K562 (cell line): ENCODE measurements at regions not wholly inside any gene's neighbourhood (a gene's known extent, or its start where the extent isn't known, plus 50 kb on each side); places are given as distances from the start of the nearest gene placed in this dataset.

Experiments used
- ATAC-seq: fragments of 200-7000 bp; cut with Tn5 transposase; 3 replicates; pipeline ENCODE4 v1.9.1; 2020; ENCODE audit warnings: moderate library complexity
- BruUV-seq: library from RNA; stranded (reverse); fragments of 400-500 nt; replicated peaks from 2 replicates; lab custom pipeline; 2021; lab: Mats Ljungman, UMichigan
- CTCF ChIA-PET: fragments of 300-600 bp; formaldehyde crosslinking; extraction: SDS; loops from one replicate; lab custom pipeline; 2021; ENCODE audit warnings: low intra/inter-chr PET ratio; lab: Yijun Ruan, JAX
- POLR2A ChIA-PET: fragments of 300-600, 350-650 bp; sonication (Branson Sonifier 250); formaldehyde crosslinking; extraction: SDS; loops from one replicate; lab custom pipeline; 2021; ENCODE audit warnings: antibody characterized with exemption, inconsistent platforms; lab: Yijun Ruan, JAX
- DNase-seq, 4 experiments: peaks; one replicate each; pipeline versions ENCODE4 v3.0.0 to v3.0.0-alpha.2; 2011 to 2018; ENCODE audit warnings: low spot score in 3 of 4, mixed read lengths in 3 of 4; ENCODE audit errors: extremely low read depth in 1 of 4
- FAIRE-seq: peaks from 2 replicates; lab custom pipeline; 2011; peaks lifted over from hg19 to GRCh38; lab: Jason Lieb, UNC
- H2AFZ ChIP-seq: 2 replicates; pipeline ENCODE4 v1.6.0; 2011; ENCODE audit warnings: low read depth, low read length, control low read depth, inconsistent platforms
- H3K27ac ChIP-seq: fragments of 200-600 bp; 3 replicates; pipeline ENCODE4 v1.8.0; 2011; ENCODE audit warnings: low read depth, mild to moderate bottlenecking, control low read depth, inconsistent platforms, low read length, moderate library complexity, mixed read lengths; ENCODE audit errors: extremely low read depth
- H3K27me3 ChIP-seq, 2 experiments: fragments of 300-600 bp in 1 of 2; 2 replicates in 1 of 2; 3 replicates in 1 of 2; pipeline versions ENCODE4 v1.6.0 to v1.8.0; 2011; ENCODE audit warnings: inconsistent platforms in 2 of 2, low read length in 2 of 2, mild to moderate bottlenecking in 1 of 2, mixed read lengths in 1 of 2, moderate library complexity in 1 of 2; ENCODE audit not compliant: control insufficient read depth in 2 of 2, insufficient read depth in 2 of 2
- H3K36me3 ChIP-seq: fragments of 300-600 bp; 3 replicates; pipeline ENCODE4 v1.8.0; 2011; ENCODE audit warnings: mild to moderate bottlenecking, low read length, inconsistent platforms; ENCODE audit not compliant: control insufficient read depth, insufficient read depth
- H3K4me1 ChIP-seq, 2 experiments: fragments of 200-600 bp in 1 of 2; replicated peaks in 1 of 2; 2 replicates in 1 of 2; 3 replicates in 1 of 2; pipeline versions ENCODE4 v1.5.1 to v1.8.0; 2011; ENCODE audit warnings: inconsistent platforms in 2 of 2, low read length in 2 of 2, mild to moderate bottlenecking in 1 of 2, mixed read lengths in 1 of 2, moderate library complexity in 1 of 2; ENCODE audit not compliant: control insufficient read depth in 2 of 2, insufficient read depth in 2 of 2
- H3K4me2 ChIP-seq: 2 replicates; pipeline ENCODE4 v1.6.1; 2011; ENCODE audit warnings: low read length, control low read depth, inconsistent platforms, mixed read lengths; ENCODE audit not compliant: insufficient read depth
- H3K4me3 ChIP-seq: fragments of 200-600 bp; sonication (generic), shearing (Covaris generic); 2 replicates; pipeline ENCODE4 v1.5.1; 2016; ENCODE audit warnings: control low read depth, inconsistent platforms
- H3K79me2 ChIP-seq: fragments of 200-600 bp; 3 replicates; pipeline ENCODE4 v1.8.0; 2011; ENCODE audit warnings: low read length, inconsistent platforms; ENCODE audit not compliant: control insufficient read depth, insufficient read depth
- H3K9ac ChIP-seq, 2 experiments: 2 replicates each; pipeline versions ENCODE4 v1.6.0 to v1.6.1; 2011; ENCODE audit warnings: low read depth in 2 of 2, low read length in 2 of 2, control low read depth in 1 of 2, inconsistent platforms in 1 of 2, mild to moderate bottlenecking in 1 of 2, mixed read lengths in 1 of 2; ENCODE audit not compliant: insufficient read depth in 1 of 2
- H3K9me1 ChIP-seq: one replicate; pipeline ENCODE4 v1.6.0; 2011; ENCODE audit warnings: inconsistent platforms, mild to moderate bottlenecking, low read length, moderate library complexity; ENCODE audit not compliant: control insufficient read depth, insufficient read depth
- H3K9me3 ChIP-seq: replicated peaks from 2 replicates; pipeline ENCODE4 v1.5.1; 2011; ENCODE audit warnings: low read depth, low read length, inconsistent platforms; ENCODE audit not compliant: control insufficient read depth, insufficient read depth
- H4K20me1 ChIP-seq: replicated peaks from 2 replicates; pipeline ENCODE4 v1.6.1; 2011; ENCODE audit warnings: low read length, inconsistent platforms, mixed read lengths; ENCODE audit not compliant: control insufficient read depth, insufficient read depth
- BRCA1 ChIP-seq, 2 experiments: fragments of 450-650 bp in 1 of 2; sonication (generic) in 1 of 2; formaldehyde crosslinking in 1 of 2; IDR thresholded peaks; 2 replicates each; pipeline versions ENCODE4 v1.5.0 to v1.6.1; 2017 to 2020; ENCODE audit warnings: mild to moderate bottlenecking in 1 of 2, missing genetic modification reagents in 1 of 2
- FOSL1 ChIP-seq: fragments of 200-800 bp; sonication (Bioruptor generic); conservative IDR thresholded peaks from 2 replicates; pipeline ENCODE4 v1.6.1; 2016; ENCODE audit warnings: missing genetic modification characterization, missing compliant biosample characterization
- HMG20A ChIP-seq: fragments of 450-650 bp; formaldehyde crosslinking; conservative IDR thresholded peaks from 2 replicates; pipeline ENCODE4 v1.4.0; 2020; ENCODE audit warnings: mild to moderate bottlenecking, mixed read lengths
- L3MBTL2 ChIP-seq: fragments of 450-650 bp; IDR thresholded peaks from 2 replicates; pipeline ENCODE4 v1.6.1; 2016; ENCODE audit warnings: mild to moderate bottlenecking, moderate library complexity
- PATZ1 ChIP-seq: fragments of 250-450 bp; sonication (Bioruptor Pico); IDR thresholded peaks from 2 replicates; pipeline ENCODE4 v1.5.0; 2020; ENCODE audit warnings: mild to moderate bottlenecking, borderline replicate concordance
- POLR2H ChIP-seq: IDR thresholded peaks from 2 replicates; pipeline ENCODE4 v1.6.1; 2016; ENCODE audit warnings: missing genetic modification characterization, low read depth, mild to moderate bottlenecking, control low read depth, missing compliant biosample characterization, moderate library complexity
- XRCC3 ChIP-seq: fragments of 450-650 bp; IDR thresholded peaks from 2 replicates; pipeline ENCODE4 v1.6.1; 2017; ENCODE audit warnings: mild to moderate bottlenecking, moderate library complexity
- ZNF324 ChIP-seq: fragments of 250-450 bp; sonication (Bioruptor Pico); IDR thresholded peaks from 2 replicates; pipeline ENCODE4 v1.4.0; 2020; ENCODE audit warnings: mild to moderate bottlenecking
- WGBS: fragments of 100-300 bp; shearing (Covaris generic); methylation state at CpG from one replicate; pipeline ENCODE4 v1.1.6; 2016; ENCODE audit warnings: low coverage, mixed read lengths; ENCODE audit not compliant: insufficient coverage; ENCODE audit errors: missing lambda C conversion rate; 5-methylcytosine and 5-hydroxymethylcytosine counted together
- in situ Hi-C: fragments of 300-500 bp; cut with MboI; formaldehyde crosslinking; loops from 4 replicates; pipeline ENCODE4 v1.15.0; 2018; ENCODE audit warnings: inconsistent platforms, mixed read lengths
- intact Hi-C: fragments of 100-400 bp; cut with micrococcal nuclease; formaldehyde crosslinking; loops from 2 replicates; pipeline ENCODE4 v1.14.2; 2022
- TF ChIP-seq, protein P1 (sequence below): sonication (generic); formaldehyde crosslinking; IDR thresholded peaks from 2 replicates; pipeline ENCODE4 v1.8.0; 2023; ENCODE audit warnings: mild to moderate bottlenecking, missing genetic modification reagents
- TF ChIP-seq, protein P2 (sequence below): fragments of 250-450 bp; sonication (Bioruptor Pico); IDR thresholded peaks from 2 replicates; pipeline ENCODE4 v1.8.0; 2021; ENCODE audit warnings: borderline replicate concordance, mild to moderate bottlenecking, moderate library complexity; ENCODE audit not compliant: poor library complexity, severe bottlenecking

- TF ChIP-seq, protein P1, sequence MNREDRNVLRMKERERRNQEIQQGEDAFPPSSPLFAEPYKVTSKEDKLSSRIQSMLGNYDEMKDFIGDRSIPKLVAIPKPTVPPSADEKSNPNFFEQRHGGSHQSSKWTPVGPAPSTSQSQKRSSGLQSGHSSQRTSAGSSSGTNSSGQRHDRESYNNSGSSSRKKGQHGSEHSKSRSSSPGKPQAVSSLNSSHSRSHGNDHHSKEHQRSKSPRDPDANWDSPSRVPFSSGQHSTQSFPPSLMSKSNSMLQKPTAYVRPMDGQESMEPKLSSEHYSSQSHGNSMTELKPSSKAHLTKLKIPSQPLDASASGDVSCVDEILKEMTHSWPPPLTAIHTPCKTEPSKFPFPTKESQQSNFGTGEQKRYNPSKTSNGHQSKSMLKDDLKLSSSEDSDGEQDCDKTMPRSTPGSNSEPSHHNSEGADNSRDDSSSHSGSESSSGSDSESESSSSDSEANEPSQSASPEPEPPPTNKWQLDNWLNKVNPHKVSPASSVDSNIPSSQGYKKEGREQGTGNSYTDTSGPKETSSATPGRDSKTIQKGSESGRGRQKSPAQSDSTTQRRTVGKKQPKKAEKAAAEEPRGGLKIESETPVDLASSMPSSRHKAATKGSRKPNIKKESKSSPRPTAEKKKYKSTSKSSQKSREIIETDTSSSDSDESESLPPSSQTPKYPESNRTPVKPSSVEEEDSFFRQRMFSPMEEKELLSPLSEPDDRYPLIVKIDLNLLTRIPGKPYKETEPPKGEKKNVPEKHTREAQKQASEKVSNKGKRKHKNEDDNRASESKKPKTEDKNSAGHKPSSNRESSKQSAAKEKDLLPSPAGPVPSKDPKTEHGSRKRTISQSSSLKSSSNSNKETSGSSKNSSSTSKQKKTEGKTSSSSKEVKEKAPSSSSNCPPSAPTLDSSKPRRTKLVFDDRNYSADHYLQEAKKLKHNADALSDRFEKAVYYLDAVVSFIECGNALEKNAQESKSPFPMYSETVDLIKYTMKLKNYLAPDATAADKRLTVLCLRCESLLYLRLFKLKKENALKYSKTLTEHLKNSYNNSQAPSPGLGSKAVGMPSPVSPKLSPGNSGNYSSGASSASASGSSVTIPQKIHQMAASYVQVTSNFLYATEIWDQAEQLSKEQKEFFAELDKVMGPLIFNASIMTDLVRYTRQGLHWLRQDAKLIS: no peak
- TF ChIP-seq POLR2H: no peak
- TF ChIP-seq FOSL1 (tag): no peak
- no peak for TF ChIP-seq ZNF324
- no peak for TF ChIP-seq XRCC3
- TF ChIP-seq L3MBTL2: no peak
- TF ChIP-seq, protein P2, sequence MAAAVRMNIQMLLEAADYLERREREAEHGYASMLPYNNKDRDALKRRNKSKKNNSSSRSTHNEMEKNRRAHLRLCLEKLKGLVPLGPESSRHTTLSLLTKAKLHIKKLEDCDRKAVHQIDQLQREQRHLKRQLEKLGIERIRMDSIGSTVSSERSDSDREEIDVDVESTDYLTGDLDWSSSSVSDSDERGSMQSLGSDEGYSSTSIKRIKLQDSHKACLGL: no peak
- TF ChIP-seq BRCA1 (IDR thresholded peaks at IDR 0.05): no peak
- no peak for TF ChIP-seq BRCA1 (CRISPR knock-in tag; IDR thresholded peaks at IDR 0.05)
- no peak for TF ChIP-seq HMG20A (CRISPR knock-in tag)
- no peak for TF ChIP-seq PATZ1 (CRISPR knock-in tag)
- ATAC-seq: no peak
- no peak overlapping the region for H2AFZ ChIP-seq
- no TSS peak for BruUV-seq
- H3K9me1 ChIP-seq: no peaks in the 10 kb centered on the region
- in situ Hi-C loops: no loop called here
- H3K9ac ChIP-seq: no peak overlapping the region
- 0% methylated on average over 1 of the region's 1 CpG for WGBS
- no peaks in the 10 kb centered on the region; the same call in 1 of the 2 replicates for H4K20me1 ChIP-seq
- H3K79me2 ChIP-seq: no peaks in the 10 kb centered on the region
- no peak for DNase-seq
- no peak overlapping the region for H3K4me3 ChIP-seq
- no peaks in the 10 kb centered on the region for H3K9me3 ChIP-seq
- ChIA-PET POLR2A (no interaction called here), CTCF (no interaction called here)
- no peak for FAIRE-seq
- H3K27me3 ChIP-seq: peaks cover 3 to 19% of the 10 kb centered on the region in 2 experiments; a peak in 3 of 5 replicates
- peaks cover 2 to 8% of the 10 kb centered on the region in 2 experiments; a peak in 4 of 5 replicates for H3K4me1 ChIP-seq
- H3K4me2 ChIP-seq: no peak overlapping the region
- intact Hi-C loops: no loop called here
- no peak overlapping the region for H3K27ac ChIP-seq
- H3K36me3 ChIP-seq: no peaks in the 10 kb centered on the region
Observed at GRCh38 chr22:27295605-27296004, 506.0 kb downstream of the MN1 start.
